ENCODE measurements at regions not wholly inside any gene's neighbourhood (a gene's known extent, or its start where the extent isn't known, plus 50 kb on each side); places are given as distances from the start of the nearest gene placed in this dataset.

- TF ChIP-seq POLR2A (IDR thresholded peaks at IDR 0.05) (no peak), EP300 (IDR thresholded peaks at IDR 0.05) (no peak)
- TF ChIP-seq, protein P1, sequence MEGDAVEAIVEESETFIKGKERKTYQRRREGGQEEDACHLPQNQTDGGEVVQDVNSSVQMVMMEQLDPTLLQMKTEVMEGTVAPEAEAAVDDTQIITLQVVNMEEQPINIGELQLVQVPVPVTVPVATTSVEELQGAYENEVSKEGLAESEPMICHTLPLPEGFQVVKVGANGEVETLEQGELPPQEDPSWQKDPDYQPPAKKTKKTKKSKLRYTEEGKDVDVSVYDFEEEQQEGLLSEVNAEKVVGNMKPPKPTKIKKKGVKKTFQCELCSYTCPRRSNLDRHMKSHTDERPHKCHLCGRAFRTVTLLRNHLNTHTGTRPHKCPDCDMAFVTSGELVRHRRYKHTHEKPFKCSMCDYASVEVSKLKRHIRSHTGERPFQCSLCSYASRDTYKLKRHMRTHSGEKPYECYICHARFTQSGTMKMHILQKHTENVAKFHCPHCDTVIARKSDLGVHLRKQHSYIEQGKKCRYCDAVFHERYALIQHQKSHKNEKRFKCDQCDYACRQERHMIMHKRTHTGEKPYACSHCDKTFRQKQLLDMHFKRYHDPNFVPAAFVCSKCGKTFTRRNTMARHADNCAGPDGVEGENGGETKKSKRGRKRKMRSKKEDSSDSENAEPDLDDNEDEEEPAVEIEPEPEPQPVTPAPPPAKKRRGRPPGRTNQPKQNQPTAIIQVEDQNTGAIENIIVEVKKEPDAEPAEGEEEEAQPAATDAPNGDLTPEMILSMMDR (IDR thresholded peaks at IDR 0.05): no peak
Observed at GRCh38 chr7:25409897-25410636, 181.8 kb upstream of the NPVF start.

Data from sigmoid colon (tissue), 4 donors.